22Rv1 (cell line): ENCODE measurements at regions not wholly inside any gene's neighbourhood (a gene's known extent, or its start where the extent isn't known, plus 50 kb on each side); places are given as distances from the start of the nearest gene placed in this dataset.

Source experiments
- H3K27ac ChIP-seq: fragments of 450-650 bp; 2 replicates; pipeline ENCODE4 v1.5.1; 2017
- ZFX ChIP-seq: fragments of 450-650 bp; IDR thresholded peaks from 2 replicates; pipeline ENCODE4 v1.6.1; 2017; ENCODE audit warnings: antibody characterized with exemption, borderline replicate concordance
- TF ChIP-seq, protein P1 (sequence below): fragments of 450-650 bp; IDR thresholded peaks from 2 replicates; pipeline ENCODE4 v1.5.1; 2017; ENCODE audit warnings: mild to moderate bottlenecking

DNA sequence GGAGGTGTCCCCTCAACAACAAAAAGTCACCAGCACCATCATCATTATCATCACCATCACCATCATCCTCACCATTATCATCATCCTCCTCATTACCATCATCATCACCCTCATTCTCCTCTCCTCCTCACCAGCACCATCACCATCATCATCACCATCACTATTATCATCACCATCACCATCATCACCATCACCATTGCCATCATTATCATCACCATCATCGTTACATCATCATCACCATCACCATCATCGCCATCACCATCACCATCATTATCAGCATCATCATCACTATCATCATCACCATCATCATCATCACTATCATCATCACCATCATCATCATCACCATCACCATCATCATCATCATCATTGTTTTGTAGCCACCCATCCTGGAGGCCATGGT, 212.6 kb downstream of the MN1 start:
- no peak overlapping the region for H3K27ac ChIP-seq
- TF ChIP-seq, protein P1, sequence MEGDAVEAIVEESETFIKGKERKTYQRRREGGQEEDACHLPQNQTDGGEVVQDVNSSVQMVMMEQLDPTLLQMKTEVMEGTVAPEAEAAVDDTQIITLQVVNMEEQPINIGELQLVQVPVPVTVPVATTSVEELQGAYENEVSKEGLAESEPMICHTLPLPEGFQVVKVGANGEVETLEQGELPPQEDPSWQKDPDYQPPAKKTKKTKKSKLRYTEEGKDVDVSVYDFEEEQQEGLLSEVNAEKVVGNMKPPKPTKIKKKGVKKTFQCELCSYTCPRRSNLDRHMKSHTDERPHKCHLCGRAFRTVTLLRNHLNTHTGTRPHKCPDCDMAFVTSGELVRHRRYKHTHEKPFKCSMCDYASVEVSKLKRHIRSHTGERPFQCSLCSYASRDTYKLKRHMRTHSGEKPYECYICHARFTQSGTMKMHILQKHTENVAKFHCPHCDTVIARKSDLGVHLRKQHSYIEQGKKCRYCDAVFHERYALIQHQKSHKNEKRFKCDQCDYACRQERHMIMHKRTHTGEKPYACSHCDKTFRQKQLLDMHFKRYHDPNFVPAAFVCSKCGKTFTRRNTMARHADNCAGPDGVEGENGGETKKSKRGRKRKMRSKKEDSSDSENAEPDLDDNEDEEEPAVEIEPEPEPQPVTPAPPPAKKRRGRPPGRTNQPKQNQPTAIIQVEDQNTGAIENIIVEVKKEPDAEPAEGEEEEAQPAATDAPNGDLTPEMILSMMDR = no peak
- no peak for TF ChIP-seq ZFX

- TF ChIP-seq ZFX = no peak
- TF ChIP-seq, protein P1 = no peak
- no peak overlapping the region for H3K27ac ChIP-seq
Measured at GRCh38 chr22:27591060-27591459, 210.5 kb downstream of the MN1 start.

GRCh38 chr22:27593378-27593777, 208.2 kb downstream of the MN1 start:
- TF ChIP-seq, protein P1 = no peak
- no peak for TF ChIP-seq ZFX
- H3K27ac ChIP-seq = no peak overlapping the region

GRCh38 chr22:27594020-27594419, 207.5 kb downstream of the MN1 start:
- TF ChIP-seq ZFX = no peak
- TF ChIP-seq, protein P1 = no peak
- no peak overlapping the region for H3K27ac ChIP-seq

DNA sequence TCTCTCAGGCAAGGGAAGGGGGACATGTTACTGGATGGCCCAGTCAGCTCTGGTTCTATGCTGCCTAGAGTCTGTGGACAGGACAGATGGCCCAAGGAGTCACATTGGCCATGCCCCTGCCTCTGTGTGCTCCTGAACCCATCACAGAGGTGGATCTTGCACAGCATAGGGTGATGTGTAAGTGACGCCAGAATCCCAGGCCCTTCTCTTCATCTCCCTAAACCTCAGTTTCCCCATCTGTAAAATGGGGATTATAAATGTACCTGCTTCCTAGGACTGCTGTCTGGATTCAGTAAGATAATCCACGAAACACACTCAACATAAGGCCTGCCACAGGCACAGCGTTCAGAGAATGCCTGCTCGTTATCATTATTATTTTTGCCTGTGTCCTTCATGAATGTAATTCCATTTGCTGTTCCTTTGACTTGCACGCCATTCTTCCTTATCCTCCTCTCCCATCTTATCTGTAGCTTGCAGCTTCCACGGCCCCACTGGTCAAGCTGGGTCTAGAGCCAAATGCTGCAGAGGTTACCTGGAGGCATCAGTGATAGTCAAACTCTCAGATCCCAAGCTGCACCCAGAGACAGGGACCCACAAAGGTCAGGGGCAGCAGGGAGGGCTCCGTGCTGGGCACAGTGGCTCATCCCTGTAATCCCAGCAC, 207.0 kb downstream of the MN1 start:
- TF ChIP-seq ZFX = no peak
- TF ChIP-seq, protein P1 = no peak
- no peak overlapping the region for H3K27ac ChIP-seq

GRCh38 chr22:27596133-27596870, 205.3 kb downstream of the MN1 start:
- no peak for TF ChIP-seq ZFX
- TF ChIP-seq, protein P1 = no peak
- no peak overlapping the region for H3K27ac ChIP-seq
